ENCODE measurements at regions not wholly inside any gene's neighbourhood (a gene's known extent, or its start where the extent isn't known, plus 50 kb on each side); places are given as distances from the start of the nearest gene placed in this dataset.
"Not testable (repeated sequence)": the region's sequence is repeated elsewhere in the genome, so short reads cannot be mapped to it uniquely, and the experiment has no call there.

DNA sequence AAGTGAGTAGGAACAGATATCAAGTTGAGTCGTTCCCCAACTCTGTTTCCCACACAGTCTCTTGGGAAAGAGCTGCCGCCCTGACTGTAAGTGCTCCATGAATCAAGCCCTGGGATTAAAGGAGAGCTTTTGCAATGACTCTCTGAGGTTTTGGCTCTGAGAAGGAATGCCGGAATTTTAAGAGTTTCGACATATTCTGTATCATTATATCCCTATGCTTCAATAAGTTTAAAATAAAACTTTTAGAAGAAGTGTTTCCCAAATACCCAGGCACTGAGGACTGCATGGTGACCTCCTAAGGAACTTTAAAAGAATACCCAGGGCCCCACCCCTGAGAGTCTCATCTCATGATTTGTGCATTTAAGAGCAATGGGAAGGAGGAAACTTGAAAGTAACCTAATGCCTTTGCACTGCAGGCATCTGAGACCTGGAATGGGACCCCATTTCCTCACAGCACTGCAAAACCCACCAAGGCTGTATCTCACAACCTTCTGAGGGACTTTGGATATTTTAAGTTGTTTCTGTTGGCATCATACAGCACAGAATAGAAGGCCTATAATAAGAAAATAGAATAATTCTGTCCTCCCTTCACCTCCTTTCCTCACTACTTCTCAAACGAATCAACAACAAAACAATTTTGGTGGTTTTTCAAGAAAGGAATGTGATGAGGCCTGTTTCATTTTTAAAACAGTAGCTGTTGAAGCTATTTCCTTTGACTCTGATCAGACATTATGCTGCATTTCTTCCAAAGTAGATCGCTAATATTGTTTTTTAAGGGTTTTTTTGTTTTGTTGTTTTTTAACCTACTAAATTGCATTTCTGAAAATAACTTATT is 121.2 kb downstream of the GASK1B start:
- peak; percentile 76 for DNase-seq (ENCODE audit: low read depth)

- no peak for DNase-seq (ENCODE audit: low read depth)
Observed at GRCh38 chr4:158050942-158051341, 121.9 kb downstream of the GASK1B start.

GRCh38 chr4:158046345-158046744 is 126.5 kb downstream of the GASK1B start:
- DNase-seq (ENCODE audit: low read depth) = no peak

DNA sequence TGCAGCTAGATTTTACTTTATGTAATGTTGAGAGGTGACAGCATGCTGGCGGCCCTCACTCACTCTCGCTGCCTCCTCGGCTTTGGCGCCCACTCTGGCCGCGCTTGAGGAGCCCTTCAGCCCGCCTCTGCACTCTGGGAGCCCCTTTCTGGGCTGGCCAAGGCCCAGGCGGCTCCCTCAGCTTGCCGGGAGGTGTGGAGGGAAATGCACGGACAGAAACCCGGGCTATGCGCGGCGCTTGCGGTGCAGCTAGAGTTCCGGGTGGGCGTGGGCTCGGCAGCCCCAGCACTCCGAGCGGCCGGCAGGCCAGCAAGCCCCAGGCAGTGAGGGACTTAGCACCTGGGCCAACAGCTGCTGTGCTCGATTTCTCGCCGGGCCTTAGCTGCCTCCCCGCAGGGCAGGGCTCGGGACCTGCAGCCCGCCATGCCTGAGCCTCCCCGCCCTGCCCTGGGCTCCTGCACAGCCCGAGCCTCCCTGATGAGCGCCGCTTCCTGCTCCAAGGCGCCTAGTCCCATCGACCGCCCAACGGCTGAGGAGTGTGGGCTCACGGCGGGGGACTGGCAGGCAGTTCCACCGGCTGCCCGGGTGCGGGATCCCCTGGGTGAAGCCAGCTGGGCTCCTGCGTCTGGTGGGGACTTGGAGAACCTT is 128.7 kb downstream of the GASK1B start:
- DNase-seq (ENCODE audit: low read depth) = no peak

DNA sequence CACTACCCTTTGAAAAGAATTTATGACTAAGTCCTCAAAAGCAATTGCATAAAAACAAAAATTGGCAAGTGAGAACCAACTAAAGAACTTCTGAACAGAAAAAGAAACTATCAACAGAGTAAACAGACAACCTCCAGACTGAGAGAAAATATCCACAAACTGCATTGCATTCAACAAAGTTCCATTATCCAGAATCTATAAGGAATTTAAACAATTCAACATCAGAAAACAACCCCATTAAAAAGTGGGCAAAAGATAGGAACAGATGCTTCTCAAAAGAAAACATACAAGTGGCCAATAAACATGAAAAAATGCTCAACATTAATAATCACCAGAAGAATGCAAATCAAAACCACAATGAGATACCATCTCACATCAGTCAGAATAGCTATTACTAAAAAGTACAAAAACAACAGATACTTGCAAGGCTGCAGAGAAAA is 130.2 kb downstream of the GASK1B start:
- DNase-seq (ENCODE audit: low read depth) = peak; percentile 59

DNA sequence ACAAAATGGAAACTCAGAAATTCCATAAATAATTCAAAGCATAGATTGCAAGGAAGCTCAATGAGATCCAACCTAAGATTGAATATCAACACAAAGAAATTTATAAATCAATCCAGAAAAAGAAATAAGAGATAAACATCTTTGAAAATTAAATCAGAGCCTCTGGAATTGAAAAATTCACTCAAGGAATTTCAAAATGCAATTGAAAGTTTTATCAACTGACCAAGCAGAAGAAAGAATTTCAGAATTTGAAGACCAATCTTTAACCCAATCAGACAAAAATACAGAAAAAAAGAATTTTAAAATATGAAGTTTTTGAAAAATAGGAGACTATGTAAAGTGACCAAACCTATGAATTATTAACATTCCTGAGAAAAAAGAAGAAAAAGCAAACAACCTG is 134.1 kb downstream of the GASK1B start:
- DNase-seq (ENCODE audit: low read depth) = no peak

- no peak for DNase-seq (ENCODE audit: low read depth)
Observed at GRCh38 chr4:158036998-158037397, 135.8 kb downstream of the GASK1B start.

DNA sequence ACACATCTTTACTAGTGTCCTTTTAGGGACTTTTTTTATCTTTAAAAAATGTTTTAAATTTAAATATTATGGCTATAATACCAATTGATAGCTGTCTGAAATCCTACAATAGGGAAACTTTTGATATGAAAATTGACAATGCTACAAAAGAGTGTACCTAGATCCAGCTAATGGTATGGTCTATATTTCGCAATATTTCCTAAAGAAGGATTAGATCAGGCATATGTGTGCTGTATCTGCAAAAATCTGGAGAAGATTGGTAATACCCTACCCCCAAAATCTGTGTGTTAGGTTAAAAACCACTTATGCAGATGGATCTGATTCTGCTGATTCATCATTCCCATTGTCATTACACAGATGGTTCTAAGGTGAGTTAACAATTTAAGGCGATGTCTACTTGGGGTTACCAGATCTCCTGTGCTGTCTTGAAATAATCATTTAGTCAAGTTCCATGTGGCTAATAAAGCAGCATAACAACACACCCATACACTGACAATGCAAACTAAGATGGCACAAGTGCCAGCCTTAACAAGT is 137.1 kb downstream of the GASK1B start:
- DNase-seq (ENCODE audit: low read depth) = no peak

GRCh38 chr4:158033416-158034120 is 139.3 kb downstream of the GASK1B start:
- DNase-seq (ENCODE audit: low read depth) = no peak

GRCh38 chr4:158032733-158033415 is 140.0 kb downstream of the GASK1B start:
- no peak for DNase-seq (ENCODE audit: low read depth)

DNA sequence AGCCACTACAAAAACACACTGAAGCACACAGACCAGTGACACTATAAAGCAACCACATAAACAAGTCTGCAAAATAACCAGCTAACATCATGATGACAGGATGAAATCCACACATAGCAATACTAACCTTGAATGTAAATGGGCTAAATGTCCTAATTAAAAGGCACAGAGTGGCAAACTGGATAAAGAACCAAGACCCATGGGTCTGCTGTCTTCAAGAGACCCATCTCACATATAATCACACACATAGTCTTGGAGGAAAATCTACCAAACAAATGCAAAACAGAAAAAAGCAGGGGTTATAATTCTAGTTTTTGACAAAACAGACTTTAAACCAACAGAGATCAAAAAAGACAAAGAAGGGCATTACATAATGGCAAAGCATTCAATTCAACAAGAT is 144.4 kb downstream of the GASK1B start:
- not testable (repeated sequence) for DNase-seq (ENCODE audit: low read depth)

- DNase-seq (ENCODE audit: low read depth) = no peak
Observed at GRCh38 chr4:158025131-158025530, 147.7 kb downstream of the GASK1B start.

DNA sequence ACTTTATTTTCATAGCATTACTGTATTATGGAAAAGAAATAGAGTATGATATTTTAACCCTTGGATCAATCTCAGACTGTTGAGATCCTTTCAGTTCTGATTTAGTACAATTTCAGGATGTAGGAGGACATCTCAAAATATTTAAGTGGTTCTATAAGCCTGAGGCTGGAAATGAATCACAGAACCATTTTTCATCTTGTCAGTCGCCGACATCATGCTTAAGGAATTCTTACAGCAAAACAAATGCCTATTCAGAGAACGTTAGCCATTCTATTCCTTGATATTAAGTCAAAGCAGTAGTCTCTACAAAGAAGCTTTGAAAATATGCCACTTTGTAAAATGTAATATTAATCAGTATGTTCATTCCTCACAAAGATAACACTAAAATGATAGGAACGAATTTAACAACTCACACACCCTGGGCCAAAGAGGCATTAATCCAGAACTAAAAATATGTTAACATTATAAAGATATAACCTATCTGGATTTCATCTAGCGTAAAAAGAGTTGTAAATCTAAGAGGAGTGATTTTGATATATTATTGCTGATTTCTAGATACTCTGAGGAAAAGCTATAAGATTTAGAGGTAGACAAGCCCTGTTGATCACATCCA is 152.0 kb downstream of the GASK1B start:
- peak; percentile 75 for DNase-seq (ENCODE audit: low read depth)

- peak; percentile 75 for DNase-seq (ENCODE audit: low read depth)
Observed at GRCh38 chr4:158020176-158020575, 152.6 kb downstream of the GASK1B start.

GRCh38 chr4:158018831-158019230 is 154.0 kb downstream of the GASK1B start:
- DNase-seq (ENCODE audit: low read depth) = no peak

DNA sequence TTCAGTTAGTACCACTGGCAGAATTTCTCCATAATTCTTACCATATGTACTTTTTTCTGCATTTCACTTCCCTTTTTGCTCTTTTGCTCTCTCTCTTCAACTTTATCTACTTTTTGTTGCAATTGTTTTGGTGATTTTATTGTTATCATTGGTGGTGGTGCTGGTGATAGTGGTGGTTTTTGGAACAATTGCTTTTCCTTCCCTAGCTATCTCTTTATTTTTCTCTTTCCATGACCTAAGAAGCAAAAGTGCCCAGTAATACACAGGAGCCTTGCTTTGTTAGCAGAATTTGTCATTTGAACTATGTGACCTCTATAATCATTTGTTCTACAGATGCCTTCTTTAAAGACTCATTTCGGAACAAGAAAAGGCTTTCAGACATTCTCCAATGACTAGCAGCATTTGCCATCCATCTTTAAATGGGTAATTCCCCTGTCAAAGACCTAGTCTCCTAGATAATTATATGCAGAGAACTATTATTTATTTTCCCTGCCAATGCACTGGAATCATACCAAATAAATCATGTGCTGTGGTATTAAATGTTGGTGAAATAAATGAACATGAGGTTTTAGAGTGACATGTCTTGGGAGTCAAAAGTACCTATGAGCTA is 154.5 kb downstream of the GASK1B start:
- no peak for DNase-seq (ENCODE audit: low read depth)

DNA sequence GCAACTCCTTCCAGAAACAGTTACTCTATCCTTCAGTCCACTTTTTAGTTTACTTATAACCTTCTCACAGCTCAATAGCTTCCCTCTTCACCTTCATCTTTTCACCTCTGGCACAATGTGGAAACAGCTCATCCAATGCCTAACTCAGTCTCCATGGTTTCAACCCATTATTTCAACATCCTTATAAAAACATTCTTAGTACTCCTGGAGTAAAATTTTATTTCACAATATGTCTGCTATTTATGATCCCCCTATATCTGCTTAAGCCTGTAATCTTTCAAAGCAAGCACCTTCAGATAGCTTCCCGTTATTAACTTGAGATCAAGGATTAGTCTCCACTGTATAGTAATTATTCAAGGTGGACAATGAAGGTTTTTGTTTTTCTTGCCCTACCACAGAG is 156.3 kb downstream of the GASK1B start:
- DNase-seq (ENCODE audit: low read depth) = no peak

- DNase-seq (ENCODE audit: low read depth) = no peak
Observed at GRCh38 chr4:158015241-158015640, 157.6 kb downstream of the GASK1B start.

DNA sequence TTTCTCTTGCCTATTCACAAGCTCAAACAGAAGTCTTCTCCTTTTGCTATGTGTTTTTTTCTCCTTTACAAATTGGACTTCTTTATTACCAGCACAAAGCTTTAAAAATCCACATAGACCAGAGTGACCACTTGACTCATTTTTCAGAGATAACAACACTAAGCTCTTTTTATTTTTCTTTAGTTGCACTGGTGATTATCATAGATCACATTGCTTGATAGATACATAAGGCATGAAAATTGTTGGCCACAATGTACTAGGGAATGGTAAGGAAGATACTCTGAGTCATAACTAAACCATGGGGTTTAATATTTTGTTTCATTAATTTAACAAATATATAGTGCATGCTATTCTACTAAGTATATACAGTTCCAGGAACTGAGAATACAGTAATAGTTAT is 159.0 kb downstream of the GASK1B start:
- no peak for DNase-seq (ENCODE audit: low read depth)

GRCh38 chr4:158010361-158010760 is 162.5 kb downstream of the GASK1B start:
- no peak for DNase-seq (ENCODE audit: low read depth)

GRCh38 chr4:158008551-158009218 is 164.1 kb downstream of the GASK1B start:
- DNase-seq (ENCODE audit: low read depth) = no peak
